SKM-1 (cell line): ENCODE measurements at regions not wholly inside any gene's neighbourhood (a gene's known extent, or its start where the extent isn't known, plus 50 kb on each side); places are given as distances from the start of the nearest gene placed in this dataset.

Experiments
- DNase-seq: peaks from one replicate; lab custom pipeline; 2025; ENCODE audit not compliant: unreplicated experiment; lab: John Stamatoyannopoulos, UW

GRCh38 chr22:48670731-48671130 lies 1156.9 kb downstream of the BRD1 start:
- DNase-seq = no peak

GRCh38 chr22:48669986-48670716 lies 1157.5 kb downstream of the BRD1 start:
- no peak for DNase-seq

GRCh38 chr22:48669226-48669625 lies 1158.4 kb downstream of the BRD1 start:
- no peak for DNase-seq

GRCh38 chr22:48667289-48667688 lies 1160.4 kb downstream of the BRD1 start:
- DNase-seq = no peak

- DNase-seq = no peak
Observed at GRCh38 chr22:48666620-48667019, 1161.1 kb downstream of the BRD1 start.

GRCh38 chr22:48665311-48665995 lies 1162.2 kb downstream of the BRD1 start:
- no peak for DNase-seq

- no peak for DNase-seq
Observed at GRCh38 chr22:48664586-48664985, 1163.1 kb downstream of the BRD1 start.

GRCh38 chr22:48663297-48663696 lies 1164.4 kb downstream of the BRD1 start:
- DNase-seq = no peak

GRCh38 chr22:48662476-48663135 lies 1165.1 kb downstream of the BRD1 start:
- DNase-seq = no peak

- no peak for DNase-seq
Observed at GRCh38 chr22:48661984-48662383, 1165.7 kb downstream of the BRD1 start.

GRCh38 chr22:48660790-48661740 lies 1166.6 kb downstream of the BRD1 start:
- no peak for DNase-seq

GRCh38 chr22:48660104-48660789 lies 1167.4 kb downstream of the BRD1 start:
- no peak for DNase-seq

- DNase-seq = no peak
Observed at GRCh38 chr22:48659404-48659996, 1168.2 kb downstream of the BRD1 start.

GRCh38 chr22:48658871-48659270 lies 1168.8 kb downstream of the BRD1 start:
- DNase-seq = no peak

GRCh38 chr22:48658246-48658645 lies 1169.4 kb downstream of the BRD1 start:
- DNase-seq = no peak

GRCh38 chr22:48654492-48654891 lies 1173.2 kb downstream of the BRD1 start:
- no peak for DNase-seq

GRCh38 chr22:48653929-48654328 lies 1173.7 kb downstream of the BRD1 start:
- no peak for DNase-seq

GRCh38 chr22:48653306-48653705 lies 1174.4 kb downstream of the BRD1 start:
- DNase-seq = no peak

GRCh38 chr22:48652796-48653195 lies 1174.9 kb downstream of the BRD1 start:
- no peak for DNase-seq

GRCh38 chr22:48651981-48652538 lies 1175.6 kb downstream of the BRD1 start:
- DNase-seq = no peak
